GM20431 (cell line): ENCODE measurements at regions not wholly inside any gene's neighbourhood (a gene's known extent, or its start where the extent isn't known, plus 50 kb on each side); places are given as distances from the start of the nearest gene placed in this dataset.
"Not testable (repeated sequence)": the region's sequence is repeated elsewhere in the genome, so short reads cannot be mapped to it uniquely, and the experiment has no call there.

Experiments
- in situ Hi-C: fragments of 300-500 bp; cut with MseI, MboI; formaldehyde crosslinking; loops from one replicate; pipeline ENCODE4 v1.15.0; 2020; ENCODE audit warnings: low sequenced_read_pairs; ENCODE audit not compliant: unreplicated experiment

DNA sequence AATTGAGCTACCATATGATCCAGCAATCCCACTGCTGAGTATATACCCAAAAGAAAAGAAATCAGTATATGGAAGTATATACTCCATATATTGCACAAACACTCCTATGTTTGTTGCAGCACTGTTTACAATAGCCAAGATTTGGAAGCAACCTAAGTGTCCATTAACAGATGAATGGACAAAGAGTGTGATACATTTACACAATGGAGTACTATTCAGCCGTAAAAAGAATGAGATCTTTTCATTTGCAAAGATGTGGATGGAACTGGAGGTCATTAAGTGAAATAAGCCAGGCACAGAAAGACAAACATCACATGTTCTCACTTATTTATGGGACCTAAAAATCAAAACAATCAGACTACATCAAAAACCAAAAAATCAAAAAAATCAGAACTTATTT lies 133.4 kb upstream of the ADCY1 start:
- in situ Hi-C loops: not testable (repeated sequence)

DNA sequence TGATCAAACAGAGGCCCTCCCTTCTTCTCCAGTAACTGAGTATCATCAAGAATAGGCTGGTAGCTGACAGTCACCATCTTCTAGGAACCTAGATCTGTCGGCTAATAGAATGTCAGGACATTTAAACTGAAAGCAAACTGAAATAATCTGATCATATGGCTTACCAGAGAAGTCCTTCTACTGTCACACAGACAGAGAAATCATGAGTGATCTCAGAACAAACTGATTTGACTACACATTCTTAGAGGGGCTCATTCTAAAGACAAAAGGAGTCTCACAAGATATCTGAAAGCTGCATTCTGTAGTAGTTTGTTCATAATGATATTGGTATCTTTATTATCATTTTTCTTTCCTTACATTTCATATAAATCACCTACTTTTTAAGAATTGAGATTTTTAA lies 130.9 kb upstream of the ADCY1 start:
- in situ Hi-C loops: no loop called here

DNA sequence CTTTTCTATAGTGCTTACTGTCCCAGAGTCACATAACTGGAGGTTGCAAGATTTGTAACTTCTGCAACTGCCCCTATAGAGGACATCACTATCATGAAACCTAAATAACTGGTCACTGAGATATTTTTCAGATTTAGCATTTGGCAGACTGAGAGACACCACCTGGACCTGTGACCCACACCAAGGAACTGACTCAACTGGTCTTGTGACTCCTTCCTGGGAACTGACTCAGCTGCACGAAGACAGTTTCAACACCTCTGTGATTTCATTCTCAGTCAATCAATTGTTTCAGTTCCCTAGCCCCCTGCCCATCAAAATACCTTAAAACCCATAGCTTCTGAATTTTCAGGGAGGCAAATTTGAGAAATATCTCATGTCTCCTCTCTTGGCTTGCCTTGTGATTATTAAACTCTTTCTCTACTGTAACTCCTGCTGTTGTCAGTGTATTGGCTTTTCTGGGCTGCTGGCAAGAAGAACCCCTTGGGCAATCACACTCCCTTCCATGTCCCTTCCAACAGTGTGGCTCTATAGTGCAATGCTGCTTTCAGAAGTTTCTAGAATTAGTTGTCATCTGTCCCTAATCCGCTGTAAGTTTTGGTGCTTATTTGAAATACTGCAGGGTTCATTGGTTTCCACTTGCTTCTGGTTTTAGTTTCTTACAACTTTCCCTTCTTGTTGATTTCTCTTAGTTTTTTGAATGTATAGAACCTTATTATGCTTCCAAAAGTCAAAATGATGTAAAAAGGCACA lies 127.8 kb upstream of the ADCY1 start:
- in situ Hi-C loops: no loop called here

DNA sequence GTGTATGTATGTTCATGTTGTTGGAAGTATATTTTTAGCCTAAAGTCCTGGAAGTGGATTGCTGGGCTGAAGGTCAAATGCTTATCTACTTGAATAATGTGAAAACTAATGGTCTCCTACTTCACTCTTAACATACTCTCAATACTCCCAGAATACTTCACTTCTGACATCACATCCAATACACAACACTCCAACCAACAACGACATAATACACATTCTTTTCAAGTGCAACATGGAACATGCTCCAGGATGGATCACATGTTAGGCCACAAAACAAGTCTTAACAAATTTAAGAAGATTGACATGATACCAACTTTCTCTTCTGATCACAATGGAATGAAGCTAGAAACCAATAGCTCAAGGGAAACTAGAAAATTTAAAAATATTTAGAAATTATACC lies 126.9 kb upstream of the ADCY1 start:
- in situ Hi-C loops: no loop called here

DNA sequence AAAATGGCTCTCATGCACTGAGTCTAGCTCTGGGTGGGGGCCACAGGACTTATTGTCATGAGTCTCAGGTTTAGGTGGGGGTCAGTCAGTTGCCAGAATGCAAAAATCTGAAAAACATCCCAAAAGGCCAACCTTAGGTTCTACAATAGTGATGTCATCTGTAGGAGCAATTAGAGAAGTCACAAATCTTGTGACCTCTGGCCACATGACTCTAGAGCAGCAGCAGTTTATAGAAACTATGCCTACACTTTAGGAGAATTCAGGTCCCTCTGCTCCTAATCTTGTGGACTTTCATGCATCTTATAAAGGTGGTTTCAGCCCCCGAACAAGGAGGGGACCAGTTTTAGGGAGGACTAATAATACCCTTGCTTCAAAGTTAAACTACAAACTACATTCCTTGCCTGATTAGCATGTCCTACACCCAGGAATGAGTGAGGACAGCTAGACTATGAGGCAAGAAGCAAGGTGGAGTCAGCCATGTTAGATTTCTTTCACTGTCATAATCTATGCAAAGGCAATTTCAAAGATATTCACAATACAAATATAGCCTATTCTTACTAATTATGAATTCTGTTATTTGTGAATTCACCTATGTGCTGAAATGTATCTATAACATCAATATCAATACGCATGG lies 123.5 kb upstream of the ADCY1 start:
- in situ Hi-C loops: no loop called here

DNA sequence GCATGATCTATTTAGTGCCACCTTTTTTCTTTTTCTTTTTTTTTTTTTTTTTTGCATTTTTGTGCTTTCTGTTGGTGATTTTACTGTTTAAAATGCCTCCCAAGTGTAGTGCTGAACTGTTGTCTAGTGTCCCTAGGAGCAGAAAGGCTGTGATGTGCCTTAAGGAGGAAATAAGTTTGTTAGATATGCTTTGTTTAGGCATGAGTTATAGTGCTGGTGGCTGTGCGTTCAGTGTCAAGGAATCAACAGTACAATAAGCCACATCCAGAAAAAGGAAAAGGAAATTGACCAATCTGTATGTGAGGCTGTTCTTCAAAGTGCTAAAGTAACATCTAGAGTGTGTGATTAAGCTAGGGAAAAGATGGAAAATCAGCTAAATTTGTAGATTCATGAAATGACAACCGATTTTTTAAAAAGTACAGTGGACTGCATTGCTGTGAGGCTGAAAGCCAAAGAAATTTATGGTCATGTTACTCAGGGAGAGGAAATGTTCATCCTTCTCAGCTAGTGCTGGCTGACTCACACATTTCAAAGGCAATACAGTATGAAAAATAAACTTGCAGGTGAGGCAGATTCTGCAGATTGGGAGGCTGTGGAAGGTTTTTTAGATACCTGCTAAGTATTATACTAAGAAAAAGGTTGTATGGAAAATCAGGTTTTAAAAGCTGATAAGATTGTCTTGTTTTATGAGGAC lies 122.7 kb upstream of the ADCY1 start:
- in situ Hi-C loops: no loop called here

DNA sequence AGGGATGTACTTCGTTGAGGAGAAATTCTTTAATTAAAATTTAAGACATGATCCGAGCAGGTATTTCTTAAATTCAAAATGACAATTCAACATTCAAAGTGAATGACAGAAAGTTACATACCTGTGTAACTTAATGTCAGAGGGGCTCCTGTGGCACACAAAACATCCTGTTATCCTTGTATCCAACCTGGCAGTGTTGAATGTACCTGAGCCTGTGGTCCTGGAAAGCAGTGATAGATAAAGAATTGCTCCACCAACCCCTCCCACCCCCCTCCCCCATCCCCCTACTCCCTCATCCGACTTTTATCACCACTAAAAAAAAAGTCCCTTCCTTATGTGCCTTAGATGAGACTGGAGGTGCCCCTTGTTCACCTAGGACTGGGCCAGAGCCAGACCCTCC lies 119.4 kb upstream of the ADCY1 start:
- in situ Hi-C loops: no loop called here

DNA sequence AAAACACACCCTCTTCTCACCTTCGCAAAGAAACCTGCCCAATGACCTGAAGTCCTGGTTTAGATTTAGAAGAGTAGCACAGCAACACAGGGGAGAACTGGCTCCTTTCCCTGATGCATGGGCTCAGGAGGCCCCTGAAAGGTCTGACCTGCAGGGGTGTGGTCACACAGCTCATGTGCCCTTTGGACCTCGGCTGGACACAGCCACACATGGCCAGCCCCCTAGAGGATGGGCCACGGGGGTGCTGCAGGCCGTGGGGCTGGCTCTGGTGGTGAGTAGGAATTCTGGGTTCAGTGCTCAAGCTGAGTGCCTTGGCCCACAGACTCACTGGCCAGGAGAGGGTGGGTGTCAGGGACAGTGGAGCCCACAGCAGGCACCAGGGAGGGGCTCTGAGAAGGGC lies 118.5 kb upstream of the ADCY1 start:
- in situ Hi-C loops: no loop called here

DNA sequence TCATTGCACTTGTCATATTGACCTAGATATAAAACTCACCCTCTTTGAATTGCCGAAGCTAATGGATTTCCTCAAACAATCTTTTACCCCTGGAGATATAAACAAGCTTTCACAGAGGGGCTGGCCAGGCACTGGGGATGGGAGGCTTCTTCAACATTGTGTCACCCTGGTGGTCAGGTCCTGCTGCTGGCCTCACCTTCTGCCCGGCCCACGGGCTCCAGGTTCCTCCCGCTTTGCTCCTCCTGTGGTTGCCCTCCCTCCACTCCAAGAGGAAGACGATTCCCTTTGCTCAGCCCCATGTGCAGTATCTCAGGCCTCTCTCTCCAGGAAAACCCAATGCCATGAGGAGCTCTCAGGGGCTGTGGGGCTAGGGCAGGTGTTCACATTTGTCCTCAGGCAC lies 118.1 kb upstream of the ADCY1 start:
- in situ Hi-C loops: no loop called here

DNA sequence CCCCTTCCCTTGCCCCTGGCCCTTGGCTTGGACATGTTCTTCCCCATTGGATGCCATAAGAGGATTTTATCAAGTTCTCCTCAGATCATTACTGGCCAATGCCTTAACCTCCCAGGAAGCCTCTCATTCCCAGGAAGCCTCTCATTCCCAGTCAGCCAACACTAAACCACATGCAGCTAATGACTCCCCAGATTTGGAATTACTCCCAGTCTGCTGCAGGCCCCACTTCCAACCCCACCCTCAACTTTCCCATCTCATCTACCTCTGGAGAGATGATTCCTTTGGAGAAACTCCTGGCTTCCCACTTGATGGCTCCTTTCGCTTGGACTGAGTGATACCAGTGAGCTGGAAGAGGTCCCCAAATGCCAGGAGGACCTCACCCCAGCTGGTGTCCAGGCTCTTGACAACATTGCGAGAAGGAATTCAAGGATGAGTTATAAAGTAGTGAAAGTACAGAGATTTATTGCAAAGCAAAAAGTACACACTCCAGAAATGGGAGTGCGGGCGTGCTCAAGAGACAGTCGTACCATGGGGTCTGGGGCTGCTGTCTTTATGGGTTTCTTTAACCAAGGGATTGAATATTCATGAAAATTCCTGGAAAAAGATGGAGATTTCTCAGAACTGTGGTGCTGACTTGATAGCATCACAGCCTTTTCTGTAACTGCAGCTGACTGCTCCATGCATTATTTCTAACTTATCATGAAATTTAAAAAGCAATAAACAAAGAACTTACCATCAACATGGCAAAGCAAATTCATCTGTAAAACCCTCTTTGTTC lies 117.2 kb upstream of the ADCY1 start:
- in situ Hi-C loops: no loop called here

DNA sequence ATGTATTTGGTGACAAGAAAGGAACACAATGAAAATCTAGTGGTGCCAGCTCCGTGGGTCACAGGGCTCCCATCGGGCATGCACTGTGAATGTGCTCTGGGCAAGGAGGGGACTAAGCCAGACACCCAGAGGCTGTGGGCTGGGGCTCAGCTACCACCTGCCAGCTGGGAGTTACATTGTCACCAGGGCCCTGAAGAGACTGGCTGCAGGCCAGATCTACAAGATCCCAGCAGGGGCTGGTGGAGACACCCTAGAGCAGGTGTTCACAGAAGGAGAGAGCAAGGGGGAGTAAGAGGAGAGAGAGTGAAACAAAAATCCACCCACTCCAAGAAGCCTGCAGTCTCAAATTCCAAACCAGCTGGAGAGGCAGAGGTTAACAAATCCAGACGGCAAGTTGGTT lies 116.6 kb upstream of the ADCY1 start:
- in situ Hi-C loops: no loop called here

DNA sequence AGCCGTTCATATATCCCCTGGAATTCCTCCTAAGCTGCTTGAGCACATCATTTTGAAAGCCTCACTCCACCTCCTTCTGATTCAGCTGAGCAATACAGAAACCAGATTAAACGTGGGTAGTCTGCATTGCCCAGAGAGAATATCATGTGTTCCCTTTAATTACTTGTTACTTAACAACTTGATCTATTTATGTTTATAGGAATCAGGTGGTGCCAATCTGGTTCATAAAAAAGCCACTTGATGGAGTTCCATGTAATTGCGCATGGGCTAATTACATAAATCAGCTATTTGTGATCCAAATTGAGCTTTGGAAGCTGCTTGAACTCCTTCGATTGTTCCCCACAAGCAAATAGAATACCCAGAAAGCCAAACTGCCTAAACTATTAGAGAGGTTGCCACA lies 114.7 kb upstream of the ADCY1 start:
- in situ Hi-C loops: no loop called here

DNA sequence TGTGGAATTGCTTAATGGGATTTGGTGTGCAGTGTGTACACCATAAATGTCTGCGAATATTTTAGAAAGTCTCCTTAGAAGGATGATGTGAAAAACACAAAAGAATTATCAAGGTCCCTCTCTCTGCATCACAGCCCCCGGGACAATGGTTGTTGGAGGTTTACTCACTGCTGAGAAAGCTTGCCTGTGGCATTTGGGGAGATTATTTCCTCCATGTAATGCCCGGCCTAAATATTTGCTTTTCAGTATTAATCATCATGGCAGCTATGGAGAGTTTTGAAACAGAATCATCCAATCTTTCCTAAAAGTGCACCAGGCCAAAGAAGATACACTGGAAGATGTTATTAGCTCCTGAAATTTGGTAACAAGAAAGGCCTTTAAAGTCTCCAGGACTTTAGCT lies 113.8 kb upstream of the ADCY1 start:
- in situ Hi-C loops: no loop called here

DNA sequence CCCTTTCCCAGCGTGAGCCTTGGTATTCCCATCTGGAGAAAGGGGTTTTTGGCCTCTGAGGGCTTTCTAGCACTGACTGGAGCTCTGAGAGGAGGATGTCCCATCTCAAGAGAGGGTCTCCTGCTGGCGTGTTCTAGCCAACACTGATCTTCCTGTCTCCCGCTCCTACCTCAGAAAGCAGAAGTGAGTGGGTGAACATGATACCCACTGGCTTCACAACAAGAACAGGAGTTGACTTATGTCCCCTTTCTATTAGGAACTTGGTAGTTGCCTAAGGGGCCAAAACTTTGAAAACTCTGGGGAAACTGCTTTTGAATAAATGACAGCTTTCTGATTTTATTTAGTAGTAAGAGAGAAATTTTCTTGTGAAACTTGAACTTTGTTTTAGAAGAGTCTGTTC lies 113.1 kb upstream of the ADCY1 start:
- in situ Hi-C loops: no loop called here

DNA sequence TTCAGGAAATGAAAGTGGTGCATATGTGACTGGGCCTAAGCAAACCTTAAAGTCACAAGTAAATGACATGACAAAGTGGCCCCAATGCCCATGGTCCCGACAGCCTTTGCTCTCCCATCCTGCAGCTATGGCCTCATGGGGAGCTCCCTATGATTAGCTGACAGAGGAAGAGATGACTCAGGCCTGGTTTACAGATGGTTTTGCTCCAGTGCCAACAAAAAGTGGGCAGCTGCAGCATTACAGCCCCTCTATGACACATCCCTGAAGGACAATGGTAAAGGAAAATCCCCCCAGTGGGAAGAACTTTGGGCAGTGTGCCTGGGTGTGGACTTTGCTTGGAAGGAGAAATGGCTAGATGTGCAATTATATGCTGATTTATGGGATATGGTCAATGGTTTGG lies 105.1 kb upstream of the ADCY1 start:
- in situ Hi-C loops: no loop called here

DNA sequence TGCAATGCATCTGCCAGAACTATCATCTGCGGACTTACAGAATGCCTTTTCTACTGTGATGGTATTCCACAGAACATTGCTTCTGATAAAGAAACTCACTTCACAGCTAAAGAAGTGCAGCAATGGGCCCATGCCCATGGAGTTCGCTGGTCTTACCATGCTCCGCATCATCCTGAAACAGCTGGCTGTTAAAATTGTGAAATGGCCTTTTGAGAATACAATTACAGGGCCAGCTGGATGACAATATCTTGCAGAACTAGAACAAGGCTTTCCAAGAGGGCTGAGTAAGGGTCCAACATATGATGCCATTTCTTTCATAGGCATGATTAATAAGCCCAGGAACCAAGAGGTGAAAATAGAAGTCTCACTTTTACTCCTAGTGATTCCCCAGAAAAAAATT lies 104.1 kb upstream of the ADCY1 start:
- in situ Hi-C loops: no loop called here

DNA sequence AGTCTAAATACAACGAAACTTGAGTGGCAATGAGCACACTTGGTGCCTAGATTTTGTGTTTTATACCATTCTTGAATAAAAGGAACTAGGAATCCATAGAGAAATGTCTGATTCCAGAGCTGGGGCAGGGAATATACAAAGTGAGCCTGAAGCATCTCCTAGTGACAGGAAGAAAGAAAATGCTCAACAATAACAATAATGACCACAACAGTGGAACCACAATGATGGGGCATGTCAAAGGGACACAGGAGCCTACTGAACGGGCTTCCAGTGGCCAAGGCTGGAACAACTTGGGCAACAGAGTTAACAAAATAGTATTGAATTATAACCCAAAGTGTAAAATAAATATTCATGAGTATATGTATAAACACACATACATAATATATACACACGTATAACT lies 94.4 kb upstream of the ADCY1 start:
- in situ Hi-C loops: no loop called here

DNA sequence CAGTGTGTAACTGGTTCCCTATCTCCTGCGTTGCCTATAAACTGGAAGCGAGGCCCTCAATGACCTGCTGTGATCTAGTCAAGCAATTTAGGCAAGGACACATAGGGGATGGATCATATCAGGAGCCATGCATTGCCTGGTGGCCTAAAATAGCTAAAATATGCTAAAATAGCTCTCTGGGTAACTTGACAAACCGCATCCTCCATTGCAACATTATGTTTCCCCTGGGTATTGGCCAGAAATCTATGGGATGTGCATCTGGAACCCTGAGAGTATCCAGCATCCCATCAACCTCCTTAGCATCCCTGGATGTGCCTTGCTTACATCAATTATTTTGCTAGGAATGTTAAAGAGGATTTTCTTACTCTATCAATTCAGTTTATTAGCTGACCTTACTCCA lies 91.7 kb upstream of the ADCY1 start:
- in situ Hi-C loops: no loop called here

DNA sequence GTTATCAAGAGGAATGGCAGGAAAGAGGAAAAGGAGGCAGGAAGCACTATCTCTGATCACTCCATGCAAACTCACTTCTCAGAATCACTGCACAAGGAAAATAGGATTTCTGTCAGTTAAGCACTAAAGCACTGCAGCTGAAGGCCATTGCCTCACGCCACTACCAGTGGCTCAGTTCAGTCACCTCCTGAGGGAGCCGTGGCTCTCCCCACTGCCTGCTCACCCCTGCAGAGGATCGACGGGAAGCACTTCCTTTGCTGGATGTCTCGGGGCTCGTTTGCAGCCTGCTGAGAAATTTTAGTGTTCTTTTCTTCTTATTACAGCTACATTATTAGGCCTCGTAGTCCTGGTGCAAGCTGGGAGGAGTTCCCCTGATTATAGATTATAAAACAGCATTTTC lies 90.1 kb upstream of the ADCY1 start:
- in situ Hi-C loops: no loop called here

DNA sequence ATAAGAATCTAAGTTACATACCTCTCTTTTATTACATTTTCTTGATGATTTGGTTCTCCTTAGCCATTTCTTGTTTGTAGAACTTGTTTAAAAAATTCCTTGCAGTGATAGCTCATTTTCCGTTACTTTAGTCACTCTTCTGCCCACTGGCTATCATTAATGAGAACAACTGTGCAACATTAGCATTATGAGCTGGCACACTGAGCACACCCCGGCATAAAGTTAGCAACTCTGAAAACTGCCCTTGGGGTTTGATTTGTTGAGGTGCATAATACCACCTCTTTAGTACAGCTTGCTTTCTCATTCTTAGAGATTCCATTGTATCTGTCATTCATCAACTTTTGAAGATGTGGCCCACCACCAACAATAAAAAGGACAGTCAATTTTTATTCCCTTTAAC lies 87.6 kb upstream of the ADCY1 start:
- in situ Hi-C loops: no loop called here

DNA sequence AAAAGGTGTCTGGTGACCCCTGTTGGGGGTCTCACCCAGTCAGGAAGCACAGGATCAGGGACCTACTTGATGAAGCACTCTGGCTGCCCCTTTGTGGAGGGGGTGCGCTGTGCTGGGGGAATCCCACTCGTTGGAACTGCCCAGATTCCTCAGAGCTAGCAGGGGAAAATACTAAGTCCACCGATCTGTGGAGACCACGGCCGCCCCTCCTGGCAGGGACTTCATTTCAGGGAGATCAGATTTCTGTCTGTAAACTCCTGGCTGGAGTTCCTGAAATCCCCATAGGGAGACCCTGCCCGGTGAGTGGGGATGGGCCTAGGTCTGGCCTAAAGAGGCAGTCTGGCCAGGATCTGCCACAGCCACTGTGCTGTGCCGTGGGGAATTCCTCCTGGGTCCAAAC lies 79.3 kb upstream of the ADCY1 start:
- in situ Hi-C loops: no loop called here
